GM12878 (cell line): ENCODE measurements at regions not wholly inside any gene's neighbourhood (a gene's known extent, or its start where the extent isn't known, plus 50 kb on each side); places are given as distances from the start of the nearest gene placed in this dataset.

Experiments
- ATAC-seq: fragments of 200-7000 bp; cut with Tn5 transposase; 3 replicates; pipeline ENCODE4 v1.9.1; 2020; ENCODE audit warnings: mild to moderate bottlenecking, moderate library complexity
- BruUV-seq: library from RNA; stranded (reverse); fragments of 400-500 nt; replicated peaks from 2 replicates; lab custom pipeline; 2021; lab: Mats Ljungman, UMichigan
- CTCF ChIA-PET: fragments of 300-600 bp; sonication (Branson Sonifier 250); formaldehyde crosslinking; extraction: SDS; loops from one replicate; lab custom pipeline; 2021; ENCODE audit warnings: inconsistent platforms; lab: Yijun Ruan, JAX
- POLR2A ChIA-PET: fragments of 350-600 bp; formaldehyde crosslinking; extraction: SDS; loops from one replicate; lab custom pipeline; 2021; ENCODE audit warnings: inconsistent platforms; lab: Charles Lee
- RAD21 ChIA-PET: fragments of 300-600 bp; sonication (Branson Sonifier 250); formaldehyde crosslinking; loops from one replicate; lab custom pipeline; 2023; ENCODE audit warnings: antibody characterized with exemption; ENCODE audit not compliant: unreplicated experiment; lab: Charles Lee
- SMC1A ChIA-PET: fragments of 300-600 bp; sonication (Branson Sonifier 250); formaldehyde crosslinking; loops from one replicate; lab custom pipeline; 2023; ENCODE audit not compliant: unreplicated experiment, uncharacterized antibody; lab: Charles Lee
- DNase-seq: peaks from one replicate; pipeline ENCODE4 v3.0.0-alpha.2; 2011; ENCODE audit warnings: low read depth, low spot score
- FAIRE-seq: peaks from 3 replicates; lab custom pipeline; 2011; peaks lifted over from hg19 to GRCh38; lab: Jason Lieb, UNC
- H2AFZ ChIP-seq: 2 replicates; pipeline ENCODE4 v1.6.0; 2011; ENCODE audit warnings: low read depth, low read length, control low read depth; ENCODE audit not compliant: control insufficient read depth
- H3K27ac ChIP-seq: 2 replicates; pipeline ENCODE4 v1.5.1; 2011; ENCODE audit warnings: control low read depth; ENCODE audit not compliant: control insufficient read depth, insufficient read depth
- H3K27me3 ChIP-seq, 2 experiments: replicated peaks in 1 of 2; 2 replicates each; pipeline versions ENCODE4 v1.6.0 to v1.6.1; 2011; ENCODE audit warnings: low read length in 1 of 2; ENCODE audit not compliant: control insufficient read depth in 2 of 2, insufficient read depth in 2 of 2
- H3K36me3 ChIP-seq, 2 experiments: 2 replicates each; pipeline ENCODE4 v1.5.1; 2011; ENCODE audit warnings: low read length in 1 of 2; ENCODE audit not compliant: control insufficient read depth in 2 of 2, insufficient read depth in 2 of 2
- H3K4me1 ChIP-seq: 2 replicates; pipeline ENCODE4 v1.6.1; 2011; ENCODE audit warnings: mild to moderate bottlenecking, low read length, moderate library complexity, mixed read lengths; ENCODE audit not compliant: control insufficient read depth, insufficient read depth
- H3K4me2 ChIP-seq: 2 replicates; pipeline ENCODE4 v1.6.0; 2011; ENCODE audit warnings: control low read depth; ENCODE audit not compliant: control insufficient read depth, insufficient read depth
- H3K4me3 ChIP-seq: fragments of 200-600 bp; sonication (generic); 2 replicates; pipeline ENCODE4 v1.5.1; 2016
- H3K79me2 ChIP-seq: 2 replicates; pipeline ENCODE4 v1.6.0; 2011; ENCODE audit warnings: low read length; ENCODE audit not compliant: control insufficient read depth, insufficient read depth
- H3K9ac ChIP-seq: 2 replicates; pipeline ENCODE4 v1.8.0; 2011; ENCODE audit warnings: low read length, control low read depth, mixed read lengths; ENCODE audit not compliant: control insufficient read depth, insufficient read depth
- H3K9me3 ChIP-seq: replicated peaks from 3 replicates; pipeline ENCODE4 v1.5.1; 2011; ENCODE audit warnings: mild to moderate bottlenecking, low read length; ENCODE audit not compliant: control insufficient read depth, insufficient read depth
- H4K20me1 ChIP-seq: 2 replicates; pipeline ENCODE4 v1.6.0; 2011; ENCODE audit not compliant: control insufficient read depth, insufficient read depth
- BCLAF1 ChIP-seq: fragments of 450-650 bp; IDR thresholded peaks from 2 replicates; pipeline ENCODE4 v1.6.1; 2017; ENCODE audit warnings: antibody characterized with exemption, mild to moderate bottlenecking, moderate library complexity
- FOS ChIP-seq: IDR thresholded peaks from 3 replicates; pipeline ENCODE4 v1.6.1; 2011; ENCODE audit warnings: borderline replicate concordance; ENCODE audit not compliant: insufficient read length; ENCODE audit errors: extremely low read depth
- IRF3 ChIP-seq: fragments of 450-650 bp; IDR thresholded peaks from 2 replicates; pipeline ENCODE4 v1.6.1; 2014; ENCODE audit warnings: mild to moderate bottlenecking
- IRF5 ChIP-seq: fragments of 450-650 bp; IDR thresholded peaks from 2 replicates; pipeline ENCODE4 v1.6.1; 2017; ENCODE audit warnings: borderline replicate concordance
- MEF2A ChIP-seq: IDR thresholded peaks from 2 replicates; pipeline ENCODE4 v1.6.1; 2011; ENCODE audit warnings: low read depth, mild to moderate bottlenecking, low read length, moderate library complexity; ENCODE audit not compliant: insufficient read depth
- NBN ChIP-seq: fragments of 450-650 bp; IDR thresholded peaks from 2 replicates; pipeline ENCODE4 v1.6.1; 2016
- POLR2AphosphoS2 ChIP-seq: IDR thresholded peaks from 2 replicates; pipeline ENCODE4 v1.6.1; 2011; ENCODE audit warnings: low read depth, mild to moderate bottlenecking, low read length, improper control_type of control experiment, moderate library complexity
- RBBP5 ChIP-seq: fragments of 200-600 bp; sonication (generic); conservative IDR thresholded peaks from 2 replicates; pipeline ENCODE4 v1.6.1; 2016
- RELA ChIP-seq: fragments of 450-650 bp; IDR thresholded peaks from 2 replicates; pipeline ENCODE4 v1.8.0; 2014; ENCODE audit warnings: borderline replicate concordance; ENCODE audit not compliant: partially characterized antibody
- SP1 ChIP-seq: IDR thresholded peaks from one replicate; pipeline ENCODE4 v1.6.1; 2011; ENCODE audit warnings: low read depth, low read length
- ZNF274 ChIP-seq: IDR thresholded peaks from one replicate; pipeline ENCODE4 v1.8.0; 2011; ENCODE audit not compliant: insufficient read length, insufficient read depth
- ZNF687 ChIP-seq: fragments of 450-650 bp; IDR thresholded peaks from 2 replicates; pipeline ENCODE4 v1.6.1; 2017; ENCODE audit warnings: mild to moderate bottlenecking, moderate library complexity
- ZSCAN29 ChIP-seq: fragments of 450-650 bp; IDR thresholded peaks from 2 replicates; pipeline ENCODE4 v1.6.1; 2017; ENCODE audit warnings: mild to moderate bottlenecking, moderate library complexity
- WGBS: methylation state at CpG from one replicate; pipeline ENCODE4 v1.1.6; 2016; ENCODE audit warnings: low lambda C conversion rate; ENCODE audit not compliant: insufficient replicate concordance, insufficient coverage; ENCODE audit errors: missing lambda C conversion rate; 5-methylcytosine and 5-hydroxymethylcytosine counted together
- in situ Hi-C: fragments of 300-500 bp; cut with MboI; formaldehyde crosslinking; loops from 9 replicates; pipeline ENCODE4 v1.14.3; 2018; ENCODE audit warnings: mixed read lengths
- intact Hi-C: fragments of 100-400 bp; cut with micrococcal nuclease; formaldehyde crosslinking; loops from one replicate; pipeline ENCODE4 v1.14.2; 2022; ENCODE audit not compliant: unreplicated experiment

- TF ChIP-seq ZNF687: no peak
- no peak for TF ChIP-seq FOS
Observed at GRCh38 chr15:62334536-62334935, 169.5 kb upstream of the C2CD4B start (continued).

GRCh38 chr15:62337934-62338333 is 172.8 kb upstream of the C2CD4B start:
- WGBS: 34% methylated on average over 4 of the region's 4 CpGs
- FAIRE-seq: no peak
- no peak overlapping the region for H3K9ac ChIP-seq
- RAD21 ChIA-PET: no interaction called here
- no peaks in the 10 kb centered on the region for H3K27me3 ChIP-seq
- no peaks in the 10 kb centered on the region for H3K9me3 ChIP-seq
- H3K4me2 ChIP-seq: no peak overlapping the region
- no TSS peak for BruUV-seq
- intact Hi-C loops: no loop called here
- no peak for DNase-seq
- H3K79me2 ChIP-seq: no peaks in the 10 kb centered on the region
- in situ Hi-C loops: no loop called here
- no peak for ATAC-seq
- H2AFZ ChIP-seq: no peak overlapping the region
- no peak for TF ChIP-seq NBN
- TF ChIP-seq ZNF274: no peak
- no peak for TF ChIP-seq IRF5
- TF ChIP-seq RELA: no peak
- no peak for TF ChIP-seq MEF2A
- TF ChIP-seq RBBP5: no peak
- TF ChIP-seq SP1: no peak
- TF ChIP-seq ZSCAN29: no peak
- TF ChIP-seq IRF3: no peak
- no peak for TF ChIP-seq BCLAF1
- no peak for TF ChIP-seq POLR2AphosphoS2
- TF ChIP-seq, all 136 proteins: peak for 0
- Histone ChIP-seq H3K36me3 (no peaks in the 10 kb centered on the region), H4K20me1 (no peaks in the 10 kb centered on the region), H3K4me3 (no peak overlapping the region), H3K27ac (no peak overlapping the region), H3K4me1 (no peaks in the 10 kb centered on the region)
- ChIA-PET CTCF (no interaction called here), POLR2A (no interaction called here), SMC1A (interaction anchor here (1.0 kb wide), 1 partner anchor 11 kb away, joined by 3 read pairs; no protein-coding TSS in a partner anchor)
